C4-2B (cell line): ENCODE measurements at regions not wholly inside any gene's neighbourhood (a gene's known extent, or its start where the extent isn't known, plus 50 kb on each side); places are given as distances from the start of the nearest gene placed in this dataset.

Experiments
- CTCF ChIP-seq: fragments of 450-650 bp; conservative IDR thresholded peaks from 2 replicates; pipeline ENCODE4 v1.5.1; 2017; ENCODE audit warnings: mild to moderate bottlenecking
- ZFX ChIP-seq: fragments of 450-650 bp; IDR thresholded peaks from 2 replicates; pipeline ENCODE4 v1.6.1; 2017

- TF ChIP-seq CTCF (no peak), ZFX (no peak)
Observed at GRCh38 chr21:14846621-14847020, 218.2 kb downstream of the NRIP1 start.
